GM10248 (cell line): ENCODE measurements at regions not wholly inside any gene's neighbourhood (a gene's known extent, or its start where the extent isn't known, plus 50 kb on each side); places are given as distances from the start of the nearest gene placed in this dataset.

Experiments used
- CTCF ChIA-PET: fragments of 300-600 bp; sonication (Branson Sonifier 250); formaldehyde crosslinking; extraction: SDS; loops from one replicate; lab custom pipeline; 2021; ENCODE audit warnings: antibody characterized with exemption; lab: Yijun Ruan, JAX
- POLR2A ChIA-PET: fragments of 350-650 bp; sonication (Branson Sonifier 250); formaldehyde crosslinking; extraction: SDS; loops from one replicate; lab custom pipeline; 2020; ENCODE audit warnings: antibody characterized with exemption; lab: Yijun Ruan, JAX
- DNase-seq: peaks from one replicate; pipeline ENCODE4 v3.0.0; 2012; ENCODE audit errors: extremely low spot score
- TF ChIP-seq, protein P1 (sequence below): IDR thresholded peaks from 2 replicates; pipeline ENCODE4 v1.5.1; 2012; ENCODE audit warnings: mild to moderate bottlenecking, low read depth; ENCODE audit errors: extremely low read depth, missing control alignments, control extremely low read depth

GRCh38 chr3:71966185-71966584 is 181.2 kb upstream of the PROK2 start:
- ChIA-PET POLR2A (no interaction called here), CTCF (interaction anchor here (0.8 to 2.3 kb wide), 3 partner anchors 10 to 31 kb away, joined by 3 to 14 read pairs (median 5); no protein-coding TSS in a partner anchor)
- TF ChIP-seq, protein P1, sequence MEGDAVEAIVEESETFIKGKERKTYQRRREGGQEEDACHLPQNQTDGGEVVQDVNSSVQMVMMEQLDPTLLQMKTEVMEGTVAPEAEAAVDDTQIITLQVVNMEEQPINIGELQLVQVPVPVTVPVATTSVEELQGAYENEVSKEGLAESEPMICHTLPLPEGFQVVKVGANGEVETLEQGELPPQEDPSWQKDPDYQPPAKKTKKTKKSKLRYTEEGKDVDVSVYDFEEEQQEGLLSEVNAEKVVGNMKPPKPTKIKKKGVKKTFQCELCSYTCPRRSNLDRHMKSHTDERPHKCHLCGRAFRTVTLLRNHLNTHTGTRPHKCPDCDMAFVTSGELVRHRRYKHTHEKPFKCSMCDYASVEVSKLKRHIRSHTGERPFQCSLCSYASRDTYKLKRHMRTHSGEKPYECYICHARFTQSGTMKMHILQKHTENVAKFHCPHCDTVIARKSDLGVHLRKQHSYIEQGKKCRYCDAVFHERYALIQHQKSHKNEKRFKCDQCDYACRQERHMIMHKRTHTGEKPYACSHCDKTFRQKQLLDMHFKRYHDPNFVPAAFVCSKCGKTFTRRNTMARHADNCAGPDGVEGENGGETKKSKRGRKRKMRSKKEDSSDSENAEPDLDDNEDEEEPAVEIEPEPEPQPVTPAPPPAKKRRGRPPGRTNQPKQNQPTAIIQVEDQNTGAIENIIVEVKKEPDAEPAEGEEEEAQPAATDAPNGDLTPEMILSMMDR: no peak
- DNase-seq: no peak

GRCh38 chr3:71964170-71964569 is 179.2 kb upstream of the PROK2 start:
- ChIA-PET POLR2A (interaction anchor here (0.6 kb wide), 1 partner anchor 720 kb away, joined by 6 read pairs; no protein-coding TSS in a partner anchor), CTCF (interaction anchor here (0.9 to 2.0 kb wide), 4 partner anchors 12 to 89 kb away, joined by 3 to 5 read pairs (median 3); no protein-coding TSS in a partner anchor)
- no peak for DNase-seq
- TF ChIP-seq, protein P1: no peak

- POLR2A ChIA-PET: no interaction called here
Measured at GRCh38 chr3:71962561-71963240, 177.8 kb upstream of the PROK2 start.

GRCh38 chr3:71961891-71962290 is 176.9 kb upstream of the PROK2 start:
- ChIA-PET CTCF (interaction anchor here (0.7 to 1.7 kb wide), 2 partner anchors 9 to 18 kb away, joined by 3 to 8 read pairs; no protein-coding TSS in a partner anchor), POLR2A (no interaction called here)
- TF ChIP-seq, protein P1: no peak
- DNase-seq: no peak

More at GRCh38 chr3:71962561-71963240, 177.8 kb upstream of the PROK2 start:
- no peak for DNase-seq
- TF ChIP-seq, protein P1: no peak
- CTCF ChIA-PET: interaction anchor here (1.7 kb wide), 1 partner anchor 9 kb away, joined by 8 read pairs; no protein-coding TSS in a partner anchor

DNA sequence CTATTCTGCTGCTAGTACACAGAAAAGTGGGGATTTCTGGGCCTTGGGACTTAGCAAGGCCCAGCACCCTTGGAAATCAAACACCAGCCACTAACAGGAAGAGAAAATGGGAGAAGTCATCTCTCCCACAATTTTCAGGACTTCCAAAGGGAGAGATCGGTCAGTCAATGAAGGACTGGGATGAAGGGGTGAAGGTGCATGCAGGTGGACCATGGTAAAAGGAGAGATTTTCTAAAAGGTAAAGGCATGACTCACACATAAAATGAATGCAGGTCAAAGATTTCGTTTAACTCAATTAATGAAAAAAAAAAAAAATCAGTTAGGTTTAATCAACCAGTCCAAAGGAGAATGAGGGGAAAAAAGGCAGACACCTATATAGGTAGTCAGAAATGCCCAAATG is 176.4 kb upstream of the PROK2 start:
- TF ChIP-seq, protein P1: no peak
- ChIA-PET CTCF (interaction anchor here (0.6 to 1.7 kb wide), 4 partner anchors 9 to 86 kb away, joined by 3 to 8 read pairs (median 3); no protein-coding TSS in a partner anchor), POLR2A (no interaction called here)
- DNase-seq: no peak

- CTCF ChIA-PET: interaction anchor here (1.0 to 2.2 kb wide), 4 partner anchors 9 to 142 kb away, joined by 3 to 5 read pairs (median 4); no protein-coding TSS in a partner anchor
- POLR2A ChIA-PET: no interaction called here
- DNase-seq: no peak
- TF ChIP-seq, protein P1: no peak
Measured at GRCh38 chr3:71958533-71958932, 173.6 kb upstream of the PROK2 start.
